Liver (tissue), 8 donors: ENCODE measurements at regions not wholly inside any gene's neighbourhood (a gene's known extent, or its start where the extent isn't known, plus 50 kb on each side); places are given as distances from the start of the nearest gene placed in this dataset.

Experiments
- DNase-seq: peaks from one replicate; pipeline ENCODE4 v3.0.0-alpha.2; 2017; ENCODE audit warnings: low spot score
- H3K27ac ChIP-seq, 2 donors: one replicate each; pipeline ENCODE4 v1.7.0; 2013; ENCODE audit warnings: inconsistent platforms in 2 of 2, low read length in 2 of 2, control low read depth in 1 of 2, low read depth in 1 of 2, mild to moderate bottlenecking in 1 of 2
- H3K27me3 ChIP-seq, 4 donors: one replicate each; pipeline versions ENCODE4 v1.6.1 to v1.7.0; 2013; ENCODE audit warnings: low read length in 3 of 4, inconsistent platforms in 1 of 4, mild to moderate bottlenecking in 1 of 4, moderate library complexity in 1 of 4; ENCODE audit not compliant: control insufficient read depth in 4 of 4, insufficient read depth in 4 of 4
- H3K36me3 ChIP-seq, 4 donors: one replicate each; pipeline versions ENCODE4 v1.6.1 to v1.7.0; 2013; ENCODE audit warnings: low read length in 3 of 4, mild to moderate bottlenecking in 3 of 4, low read depth in 1 of 4, moderate library complexity in 1 of 4; ENCODE audit not compliant: control insufficient read depth in 4 of 4, insufficient read depth in 3 of 4
- H3K4me1 ChIP-seq, 4 donors: one replicate each; pipeline versions ENCODE4 v1.6.1 to v1.7.0; 2013; ENCODE audit warnings: low read length in 3 of 4, mild to moderate bottlenecking in 3 of 4, moderate library complexity in 1 of 4; ENCODE audit not compliant: control insufficient read depth in 4 of 4, insufficient read depth in 4 of 4
- H3K4me3 ChIP-seq, 3 donors: one replicate each; pipeline versions ENCODE4 v1.6.1 to v1.7.0; 2013; ENCODE audit warnings: low read length in 3 of 3, control low read depth in 1 of 3, low read depth in 1 of 3, mild to moderate bottlenecking in 1 of 3
- H3K9ac ChIP-seq, 2 donors: one replicate each; pipeline ENCODE4 v1.7.0; 2013; ENCODE audit warnings: low read length in 2 of 2, mild to moderate bottlenecking in 2 of 2, moderate library complexity in 2 of 2, control low read depth in 1 of 2, low read depth in 1 of 2
- H3K9me3 ChIP-seq, 4 donors: one replicate each; pipeline versions ENCODE4 v1.6.1 to v1.7.0; 2013; ENCODE audit warnings: low read length in 3 of 4; ENCODE audit not compliant: control insufficient read depth in 4 of 4
- ATF3 ChIP-seq: IDR thresholded peaks from 2 replicates; pipeline ENCODE4 v1.6.1; 2016; ENCODE audit warnings: antibody characterized with exemption
- CTCF ChIP-seq: fragments of 150-350 bp; IDR thresholded peaks from 2 replicates; pipeline ENCODE4 v1.5.1; 2017; ENCODE audit warnings: improper control_type of control experiment, low read depth, low read length; ENCODE audit not compliant: missing input control
- EGR1 ChIP-seq, 2 donors: IDR thresholded peaks; 2 replicates each; pipeline ENCODE4 v1.6.1; 2016 to 2018; ENCODE audit warnings: antibody characterized with exemption in 2 of 2, low read depth in 2 of 2
- FOXA1 ChIP-seq: IDR thresholded peaks from 2 replicates; pipeline ENCODE4 v1.6.1; 2016; ENCODE audit warnings: antibody characterized with exemption
- FOXA2 ChIP-seq: IDR thresholded peaks from 2 replicates; pipeline ENCODE4 v1.6.1; 2016; ENCODE audit warnings: antibody characterized with exemption
- GABPA ChIP-seq, 2 donors: IDR thresholded peaks in 1 of 2; conservative IDR thresholded peaks in 1 of 2; 2 replicates each; pipeline ENCODE4 v1.6.1; 2016; ENCODE audit warnings: antibody characterized with exemption in 2 of 2, mild to moderate bottlenecking in 1 of 2, moderate library complexity in 1 of 2
- HNF4A ChIP-seq, 2 donors: conservative IDR thresholded peaks; 2 replicates each; pipeline ENCODE4 v1.6.1; 2016; ENCODE audit warnings: antibody characterized with exemption in 2 of 2, mild to moderate bottlenecking in 2 of 2
- HNF4G ChIP-seq: IDR thresholded peaks from 2 replicates; pipeline ENCODE4 v1.6.1; 2016; ENCODE audit warnings: antibody characterized with exemption
- JUND ChIP-seq, 2 donors: IDR thresholded peaks; 2 replicates each; pipeline ENCODE4 v1.6.1; 2016; ENCODE audit warnings: antibody characterized with exemption in 2 of 2
- MAX ChIP-seq: IDR thresholded peaks from 2 replicates; pipeline ENCODE4 v1.6.1; 2016; ENCODE audit warnings: antibody characterized with exemption
- NR2F2 ChIP-seq: IDR thresholded peaks from 2 replicates; pipeline ENCODE4 v1.6.1; 2016; ENCODE audit warnings: antibody characterized with exemption
- RAD21 ChIP-seq, 2 donors: IDR thresholded peaks; 2 replicates each; pipeline ENCODE4 v1.6.1; 2016; ENCODE audit warnings: antibody characterized with exemption in 2 of 2, mild to moderate bottlenecking in 2 of 2
- REST ChIP-seq: IDR thresholded peaks from 2 replicates; pipeline ENCODE4 v1.6.1; 2016; ENCODE audit warnings: antibody characterized with exemption, mild to moderate bottlenecking
- RXRA ChIP-seq, 2 donors: IDR thresholded peaks; 2 replicates each; pipeline ENCODE4 v1.6.1; 2017 to 2018; ENCODE audit warnings: antibody characterized with exemption in 2 of 2, mild to moderate bottlenecking in 1 of 2
- SP1 ChIP-seq: IDR thresholded peaks from 2 replicates; pipeline ENCODE4 v1.6.1; 2018; ENCODE audit warnings: antibody characterized with exemption, mild to moderate bottlenecking
- TAF1 ChIP-seq: conservative IDR thresholded peaks from 2 replicates; pipeline ENCODE4 v1.6.1; 2016; ENCODE audit warnings: antibody characterized with exemption, mild to moderate bottlenecking
- YY1 ChIP-seq: IDR thresholded peaks from 2 replicates; pipeline ENCODE4 v1.6.1; 2016; ENCODE audit warnings: antibody characterized with exemption, mild to moderate bottlenecking
- ZBTB33 ChIP-seq: IDR thresholded peaks from 2 replicates; pipeline ENCODE4 v1.6.1; 2016; ENCODE audit warnings: antibody characterized with exemption
- WGBS: extraction: QIAGEN DNeasy Blood & Tissue Kit; methylation state at CpG from one replicate; pipeline ENCODE4 v1.1.7; 2013; 5-methylcytosine and 5-hydroxymethylcytosine counted together
- donor health status: healthy.
- donor health status: healthy.
- donor health status: healthy.
- donor health status: healthy.
- donor health status: healthy.

GRCh38 chr3:20809356-20809755 lies 623.4 kb upstream of the SGO1 start:
- TF ChIP-seq TAF1 (no peak), NR2F2 (no peak), RXRA (IDR thresholded peaks at IDR 0.05) (no peak), CTCF (no peak), SP1 (no peak), RAD21 (IDR thresholded peaks at IDR 0.05) (no peak), YY1 (no peak), EGR1 (IDR thresholded peaks at IDR 0.05; ENCODE audit: low read depth in 2 of 2) (no peak), HNF4A (conservative IDR thresholded peaks at IDR 0.05) (no peak), JUND (IDR thresholded peaks at IDR 0.05) (no peak), ZBTB33 (no peak), GABPA (IDR thresholded peaks at IDR 0.05 in 1 of 2, conservative IDR thresholded peaks at IDR 0.05 in 1 of 2) (no peak), HNF4G (no peak), FOXA1 (no peak), FOXA2 (no peak), ATF3 (no peak), MAX (no peak)
- no peak overlapping the region for H3K4me3 ChIP-seq

GRCh38 chr3:20808864-20809263 lies 622.9 kb upstream of the SGO1 start:
- Histone ChIP-seq H3K4me1 (no peaks in the 10 kb centered on the region), H3K9me3 (peaks cover 0 to 2% (median 0%) of the 10 kb centered on the region in 4 donors), H3K27me3 (no peaks in the 10 kb centered on the region), H3K36me3 (no peaks in the 10 kb centered on the region), H3K27ac (no peak overlapping the region), H3K4me3 (no peak overlapping the region), H3K9ac (no peak overlapping the region)
- 87% methylated on average over 2 of the region's 2 CpGs for whole genome bisulfite sequencing
- no peak for DNase-seq
- TF ChIP-seq TAF1 (no peak), REST (no peak), EGR1 (IDR thresholded peaks at IDR 0.05; ENCODE audit: low read depth in 2 of 2) (no peak), CTCF (no peak), JUND (IDR thresholded peaks at IDR 0.05) (no peak), MAX (no peak), RXRA (IDR thresholded peaks at IDR 0.05) (no peak), FOXA2 (no peak), FOXA1 (no peak), HNF4A (conservative IDR thresholded peaks at IDR 0.05) (no peak)

More at GRCh38 chr3:20809356-20809755, 623.4 kb upstream of the SGO1 start:
- 76% methylated on average over 3 of the region's 3 CpGs for WGBS
- Histone ChIP-seq H3K27ac (no peak overlapping the region), H3K27me3 (no peaks in the 10 kb centered on the region), H3K4me1 (no peaks in the 10 kb centered on the region), H3K9me3 (peaks cover 0 to 2% (median 0%) of the 10 kb centered on the region in 4 donors), H3K9ac (no peak overlapping the region), H3K36me3 (no peaks in the 10 kb centered on the region)
- no peak for DNase-seq
